ENCODE measurements at regions not wholly inside any gene's neighbourhood (a gene's known extent, or its start where the extent isn't known, plus 50 kb on each side); places are given as distances from the start of the nearest gene placed in this dataset.

- TF ChIP-seq CTCF (IDR thresholded peaks at IDR 0.05; ENCODE audit: low read length), result no peak
- TF ChIP-seq EZH2 (optimal IDR thresholded peaks at IDR 0.05; ENCODE audit: low read depth, low read length), result no peak
These were observed 65.8 kb upstream of the MSN start for GRCh38 chrX:65601530-65602220.
